ENCODE measurements at regions not wholly inside any gene's neighbourhood (a gene's known extent, or its start where the extent isn't known, plus 50 kb on each side); places are given as distances from the start of the nearest gene placed in this dataset.

DNA sequence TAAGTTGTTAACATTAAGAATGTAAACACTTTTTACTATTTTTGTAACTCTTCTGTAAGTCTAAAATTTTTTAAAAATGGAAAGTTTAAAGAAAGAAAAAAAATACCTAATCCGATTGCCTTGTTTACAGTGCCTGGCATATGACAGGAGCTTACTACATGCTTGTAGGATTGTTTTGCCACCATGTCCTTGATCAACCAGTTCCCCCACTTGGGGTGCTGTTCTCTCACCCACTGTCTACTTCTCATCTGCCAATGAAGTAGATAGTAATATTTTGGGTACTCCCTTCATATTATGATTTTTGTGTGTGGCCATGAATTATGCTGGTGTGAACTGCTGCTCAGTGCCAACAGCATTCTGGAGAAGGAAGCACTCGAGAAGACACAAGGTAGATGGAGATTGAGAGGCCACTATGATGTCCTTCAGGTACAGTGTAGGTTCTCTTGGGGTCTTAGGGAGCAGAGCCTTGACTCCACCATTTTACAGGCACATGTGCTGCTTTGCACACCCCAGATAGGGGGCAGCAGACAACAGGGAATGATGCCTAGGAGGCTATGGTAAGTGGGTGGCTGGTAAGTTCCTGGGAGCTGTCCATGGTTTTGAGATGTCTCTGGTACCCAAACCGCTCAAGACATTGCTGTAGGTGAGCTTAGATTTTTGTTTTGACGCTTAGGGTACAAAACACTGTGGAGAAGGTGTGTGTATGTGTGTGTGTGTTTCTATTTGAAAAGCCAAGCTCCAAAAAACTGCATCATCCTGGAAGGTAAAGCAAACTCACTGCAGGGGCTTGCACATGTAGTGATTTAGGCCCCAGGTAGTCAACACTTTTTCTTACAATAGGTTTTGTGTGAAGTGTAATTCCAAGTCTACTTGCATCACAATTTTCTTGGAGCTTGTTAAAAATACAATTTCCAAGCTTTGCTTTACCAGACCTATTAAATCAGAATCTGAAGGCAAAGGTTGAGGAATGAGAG lies 494.5 kb upstream of the LARGE1 start (continued):
- TF ChIP-seq ZNF652 (CRISPR knock-in tag; IDR thresholded peaks at IDR 0.05; ENCODE audit: borderline replicate concordance, low read depth) (0 out of 2 replicates have a peak, but pooled peaks have one; percentile 14), ZNF335 (CRISPR knock-in tag; IDR thresholded peaks at IDR 0.05) (peak; percentile 77; the same call in 1 of the 2 replicates), JUNB (CRISPR knock-in tag; IDR thresholded peaks at IDR 0.05; ENCODE audit: borderline replicate concordance) (peak; percentile 51; the same call in 1 of the 2 replicates), ELF4 (CRISPR knock-in tag; IDR thresholded peaks at IDR 0.05; ENCODE audit: borderline replicate concordance) (no peak), RCOR2 (CRISPR knock-in tag; IDR thresholded peaks at IDR 0.05) (no peak), ZNF546 (CRISPR knock-in tag; conservative IDR thresholded peaks at IDR 0.05) (0 out of 2 replicates have a peak, but pooled peaks have one; percentile 33), RBM39 (IDR thresholded peaks at IDR 0.05; ENCODE audit: low read depth, low read length, poor library complexity, severe bottlenecking) (no peak), ZNF124 (CRISPR knock-in tag; IDR thresholded peaks at IDR 0.05) (0 out of 2 replicates have a peak, but pooled peaks have one; percentile 35), KDM2A (CRISPR knock-in tag; IDR thresholded peaks at IDR 0.05; ENCODE audit: borderline replicate concordance, low read depth) (peak; percentile 64; the same call in 1 of the 2 replicates), FIP1L1 (IDR thresholded peaks at IDR 0.05; ENCODE audit: borderline replicate concordance, insufficient read depth, low read depth, low read length) (no peak), SOX13 (IDR thresholded peaks at IDR 0.05) (no peak), SOX13 (CRISPR knock-in tag; conservative IDR thresholded peaks at IDR 0.05 in 1 of 2, IDR thresholded peaks at IDR 0.05 in 1 of 2) (peak in 1 of 2 experiments; percentile 38; a peak in 1 of 4 replicates), NFYC (CRISPR knock-in tag; IDR thresholded peaks at IDR 0.05) (no peak), KLF12 (CRISPR knock-in tag; IDR thresholded peaks at IDR 0.05; ENCODE audit: borderline replicate concordance) (peak; percentile 56; the same call in 1 of the 2 replicates), SIX4 (CRISPR knock-in tag; IDR thresholded peaks at IDR 0.05) (0 out of 2 replicates have a peak, but pooled peaks have one; percentile 16), ZEB1 (IDR thresholded peaks at IDR 0.05; ENCODE audit: insufficient replicate concordance, low read depth) (no peak), KLF9 (CRISPR knock-in tag; IDR thresholded peaks at IDR 0.05; ENCODE audit: low read depth) (no peak; the same call in 1 of the 2 replicates), TP53 (CRISPR knock-in tag; conservative IDR thresholded peaks at IDR 0.05) (no peak), ZFY (CRISPR knock-in tag; IDR thresholded peaks at IDR 0.05) (no peak), PPARG (CRISPR knock-in tag; conservative IDR thresholded peaks at IDR 0.05) (0 out of 2 replicates have a peak, but pooled peaks have one; percentile 33)
- TF ChIP-seq, protein P1, sequence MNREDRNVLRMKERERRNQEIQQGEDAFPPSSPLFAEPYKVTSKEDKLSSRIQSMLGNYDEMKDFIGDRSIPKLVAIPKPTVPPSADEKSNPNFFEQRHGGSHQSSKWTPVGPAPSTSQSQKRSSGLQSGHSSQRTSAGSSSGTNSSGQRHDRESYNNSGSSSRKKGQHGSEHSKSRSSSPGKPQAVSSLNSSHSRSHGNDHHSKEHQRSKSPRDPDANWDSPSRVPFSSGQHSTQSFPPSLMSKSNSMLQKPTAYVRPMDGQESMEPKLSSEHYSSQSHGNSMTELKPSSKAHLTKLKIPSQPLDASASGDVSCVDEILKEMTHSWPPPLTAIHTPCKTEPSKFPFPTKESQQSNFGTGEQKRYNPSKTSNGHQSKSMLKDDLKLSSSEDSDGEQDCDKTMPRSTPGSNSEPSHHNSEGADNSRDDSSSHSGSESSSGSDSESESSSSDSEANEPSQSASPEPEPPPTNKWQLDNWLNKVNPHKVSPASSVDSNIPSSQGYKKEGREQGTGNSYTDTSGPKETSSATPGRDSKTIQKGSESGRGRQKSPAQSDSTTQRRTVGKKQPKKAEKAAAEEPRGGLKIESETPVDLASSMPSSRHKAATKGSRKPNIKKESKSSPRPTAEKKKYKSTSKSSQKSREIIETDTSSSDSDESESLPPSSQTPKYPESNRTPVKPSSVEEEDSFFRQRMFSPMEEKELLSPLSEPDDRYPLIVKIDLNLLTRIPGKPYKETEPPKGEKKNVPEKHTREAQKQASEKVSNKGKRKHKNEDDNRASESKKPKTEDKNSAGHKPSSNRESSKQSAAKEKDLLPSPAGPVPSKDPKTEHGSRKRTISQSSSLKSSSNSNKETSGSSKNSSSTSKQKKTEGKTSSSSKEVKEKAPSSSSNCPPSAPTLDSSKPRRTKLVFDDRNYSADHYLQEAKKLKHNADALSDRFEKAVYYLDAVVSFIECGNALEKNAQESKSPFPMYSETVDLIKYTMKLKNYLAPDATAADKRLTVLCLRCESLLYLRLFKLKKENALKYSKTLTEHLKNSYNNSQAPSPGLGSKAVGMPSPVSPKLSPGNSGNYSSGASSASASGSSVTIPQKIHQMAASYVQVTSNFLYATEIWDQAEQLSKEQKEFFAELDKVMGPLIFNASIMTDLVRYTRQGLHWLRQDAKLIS (CRISPR knock-in tag; IDR thresholded peaks at IDR 0.05), result no peak
- TF ChIP-seq, protein P2, sequence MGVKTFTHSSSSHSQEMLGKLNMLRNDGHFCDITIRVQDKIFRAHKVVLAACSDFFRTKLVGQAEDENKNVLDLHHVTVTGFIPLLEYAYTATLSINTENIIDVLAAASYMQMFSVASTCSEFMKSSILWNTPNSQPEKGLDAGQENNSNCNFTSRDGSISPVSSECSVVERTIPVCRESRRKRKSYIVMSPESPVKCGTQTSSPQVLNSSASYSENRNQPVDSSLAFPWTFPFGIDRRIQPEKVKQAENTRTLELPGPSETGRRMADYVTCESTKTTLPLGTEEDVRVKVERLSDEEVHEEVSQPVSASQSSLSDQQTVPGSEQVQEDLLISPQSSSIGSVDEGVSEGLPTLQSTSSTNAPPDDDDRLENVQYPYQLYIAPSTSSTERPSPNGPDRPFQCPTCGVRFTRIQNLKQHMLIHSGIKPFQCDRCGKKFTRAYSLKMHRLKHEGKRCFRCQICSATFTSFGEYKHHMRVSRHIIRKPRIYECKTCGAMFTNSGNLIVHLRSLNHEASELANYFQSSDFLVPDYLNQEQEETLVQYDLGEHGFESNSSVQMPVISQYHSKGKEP (CRISPR knock-in tag; IDR thresholded peaks at IDR 0.05), result peak; percentile 93; the same call in 1 of the 2 replicates
- TF ChIP-seq, protein P3, sequence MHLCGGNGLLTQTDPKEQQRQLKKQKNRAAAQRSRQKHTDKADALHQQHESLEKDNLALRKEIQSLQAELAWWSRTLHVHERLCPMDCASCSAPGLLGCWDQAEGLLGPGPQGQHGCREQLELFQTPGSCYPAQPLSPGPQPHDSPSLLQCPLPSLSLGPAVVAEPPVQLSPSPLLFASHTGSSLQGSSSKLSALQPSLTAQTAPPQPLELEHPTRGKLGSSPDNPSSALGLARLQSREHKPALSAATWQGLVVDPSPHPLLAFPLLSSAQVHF (CRISPR knock-in tag; IDR thresholded peaks at IDR 0.05), result no peak

Data from HepG2 (cell line).